ENCODE measurements at regions not wholly inside any gene's neighbourhood (a gene's known extent, or its start where the extent isn't known, plus 50 kb on each side); places are given as distances from the start of the nearest gene placed in this dataset.

GRCh38 chr1:58403894-58404293, 142.6 kb downstream of the OMA1 start:
- Histone ChIP-seq H3K9me3 (replicated peaks; ENCODE audit: control insufficient read depth, insufficient read depth, low read length) (no peaks in the 10 kb centered on the region), H3K4me3 (no peak overlapping the region), H3K36me3 (ENCODE audit: control insufficient read depth in 2 of 2, insufficient read depth in 2 of 2, low read length in 1 of 2) (no peaks in the 10 kb centered on the region), H3K27ac (ENCODE audit: control insufficient read depth, insufficient read depth) (no peak overlapping the region), H3K79me2 (ENCODE audit: control insufficient read depth, insufficient read depth, low read length) (no peaks in the 10 kb centered on the region), H3K27me3 (replicated peaks in 1 of 2; ENCODE audit: control insufficient read depth in 2 of 2, insufficient read depth in 2 of 2, low read length in 1 of 2) (no peaks in the 10 kb centered on the region), H3K4me1 (ENCODE audit: control insufficient read depth, insufficient read depth, low read length) (no peaks in the 10 kb centered on the region), H3K4me2 (ENCODE audit: control insufficient read depth, insufficient read depth) (no peak overlapping the region), H4K20me1 (ENCODE audit: control insufficient read depth, insufficient read depth) (no peaks in the 10 kb centered on the region), H3K9ac (ENCODE audit: control insufficient read depth, insufficient read depth, low read length) (no peak overlapping the region), H2AFZ (ENCODE audit: control insufficient read depth, low read depth, low read length) (no peak overlapping the region)
- DNase-seq (ENCODE audit: low read depth, low spot score) = no peak
- no peak for TF ChIP-seq ESRRA (IDR thresholded peaks at IDR 0.05; ENCODE audit: low read length)
- TF ChIP-seq ATF2 (IDR thresholded peaks at IDR 0.05; ENCODE audit: low read length) = no peak
- no peak for TF ChIP-seq ZNF687 (IDR thresholded peaks at IDR 0.05)
- in situ Hi-C loops (cut with MboI) = no loop called here
- RAD21 ChIA-PET (ENCODE audit: unreplicated experiment) = no interaction called here
- WGBS (ENCODE audit: insufficient coverage, insufficient replicate concordance, low lambda C conversion rate, missing lambda C conversion rate) = 9% methylated on average over 1 of the region's 1 CpG
- SMC1A ChIA-PET (ENCODE audit: uncharacterized antibody, unreplicated experiment) = no interaction called here
- intact Hi-C loops (cut with micrococcal nuclease; ENCODE audit: unreplicated experiment) = loop anchor here (10.0 kb wide), 1 partner anchor 251 kb away; no protein-coding TSS in a partner anchor
- no peak for FAIRE-seq
- no peak for ATAC-seq
- CTCF ChIA-PET = no interaction called here
- POLR2A ChIA-PET = no interaction called here
- no TSS peak for BruUV-seq (replicated peaks)

Measured in GM12878 (cell line).